NOMO-1 treated with dmso at 0.1 percent for 144 hours (cell line): ENCODE measurements at regions not wholly inside any gene's neighbourhood (a gene's known extent, or its start where the extent isn't known, plus 50 kb on each side); places are given as distances from the start of the nearest gene placed in this dataset.

Experiments used
- DNase-seq: peaks from one replicate; lab custom pipeline; 2025; ENCODE audit not compliant: unreplicated experiment; lab: John Stamatoyannopoulos, UW

DNA sequence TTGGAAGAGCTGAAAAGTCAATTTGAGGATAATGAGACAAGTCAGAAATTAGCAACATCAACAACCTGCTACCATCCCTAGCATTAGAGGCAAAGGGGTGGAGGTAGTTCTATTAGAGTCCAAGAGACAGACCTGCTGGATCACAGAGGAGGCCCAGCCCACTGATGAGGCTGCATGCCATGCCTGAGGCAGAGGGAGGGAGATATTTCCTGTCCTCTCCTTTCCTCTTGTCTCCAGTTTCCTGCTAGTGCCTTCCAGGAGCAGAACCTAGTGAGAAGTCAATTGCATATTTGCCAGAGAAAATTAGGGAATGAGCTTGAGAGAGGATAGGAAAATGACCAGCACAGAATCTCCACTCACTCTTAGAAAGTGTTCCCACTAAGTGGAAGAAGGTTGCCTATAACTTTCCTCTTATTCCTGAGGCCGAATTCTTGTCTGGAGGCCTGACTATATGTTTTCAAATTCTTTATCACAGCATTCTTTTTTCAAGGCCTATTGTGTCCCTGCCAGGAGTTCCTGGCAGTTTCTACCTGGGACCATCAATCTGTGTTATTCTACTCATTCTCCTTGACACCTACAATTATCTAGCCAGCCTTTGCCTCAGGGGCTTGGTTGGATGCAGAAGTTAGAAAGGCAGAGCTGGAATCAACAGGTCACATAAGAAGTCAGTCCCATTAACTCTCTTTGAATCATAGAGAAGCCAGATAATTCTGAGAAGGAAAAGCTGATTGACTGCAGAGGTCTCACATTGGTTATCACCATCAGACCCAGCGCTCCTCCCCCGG is 121.9 kb downstream of the EMP1 start:
- no peak for DNase-seq

DNA sequence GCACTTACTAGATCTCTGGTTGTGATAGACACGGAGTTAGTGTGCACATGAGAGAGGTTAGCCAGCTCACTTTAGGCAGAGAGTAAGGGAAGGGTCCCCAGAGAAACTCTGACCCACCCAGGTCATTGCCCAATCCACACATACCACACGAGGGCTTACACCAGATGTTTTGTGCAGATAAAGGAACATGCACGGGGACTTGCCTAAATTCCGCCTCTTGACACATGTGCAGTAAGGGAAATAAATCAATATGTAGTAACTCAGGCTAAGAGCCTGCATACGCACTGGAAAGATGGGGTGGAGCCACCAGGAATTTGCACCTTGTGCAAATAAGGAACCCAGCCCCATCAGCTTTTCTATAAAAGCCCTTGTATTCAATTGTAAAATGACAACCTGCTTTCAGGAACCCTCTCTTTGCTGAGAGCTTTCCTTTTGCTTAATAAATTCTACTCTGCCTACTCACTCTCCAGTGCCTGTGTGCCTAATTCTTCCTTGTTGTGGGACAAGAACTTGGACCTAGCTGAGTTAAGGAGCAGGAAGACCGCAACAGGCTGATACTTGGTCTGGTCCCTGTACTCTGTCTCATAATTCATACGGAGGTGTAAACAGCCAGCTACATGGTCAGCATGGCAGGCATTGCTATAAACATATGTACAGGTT is 120.2 kb downstream of the EMP1 start:
- DNase-seq = no peak

DNA sequence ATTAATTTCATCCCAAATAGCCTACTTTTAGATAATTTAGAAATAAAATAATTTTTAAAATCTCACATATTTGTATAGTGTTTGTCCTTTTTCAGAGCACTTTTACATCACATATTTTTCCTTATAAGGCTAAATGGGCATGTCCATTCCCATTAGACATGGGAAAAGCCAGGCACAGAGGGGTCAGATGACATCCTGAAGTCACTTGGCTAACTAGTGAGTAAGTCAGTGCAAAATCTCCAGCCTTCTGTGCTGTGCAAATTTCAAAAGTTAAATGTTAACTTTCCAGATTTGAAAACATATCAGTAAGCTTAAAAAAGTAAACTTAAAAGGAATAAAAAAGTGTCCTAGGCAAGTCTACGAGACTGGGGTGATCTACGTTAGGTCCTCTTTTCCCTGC is 117.4 kb downstream of the EMP1 start:
- DNase-seq = no peak

DNA sequence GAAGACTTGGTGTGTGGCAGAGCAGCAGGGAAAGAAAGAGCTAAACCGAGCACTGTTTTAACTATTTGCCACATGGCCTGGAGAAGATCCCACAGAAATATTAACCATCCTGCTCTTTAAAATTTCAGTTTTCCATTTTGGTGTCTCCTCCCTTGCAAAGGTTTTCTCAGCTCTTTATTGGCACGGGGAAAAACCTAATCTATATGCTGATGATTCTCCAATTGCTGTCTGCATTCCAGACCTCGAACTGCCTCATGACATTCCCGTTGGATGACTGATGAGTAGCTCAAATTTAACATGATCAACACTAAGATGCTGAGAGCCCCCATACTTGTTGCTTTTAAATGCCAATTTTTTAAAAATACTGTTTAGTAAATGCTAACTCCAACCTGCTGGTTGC is 115.0 kb downstream of the EMP1 start:
- DNase-seq = no peak

DNA sequence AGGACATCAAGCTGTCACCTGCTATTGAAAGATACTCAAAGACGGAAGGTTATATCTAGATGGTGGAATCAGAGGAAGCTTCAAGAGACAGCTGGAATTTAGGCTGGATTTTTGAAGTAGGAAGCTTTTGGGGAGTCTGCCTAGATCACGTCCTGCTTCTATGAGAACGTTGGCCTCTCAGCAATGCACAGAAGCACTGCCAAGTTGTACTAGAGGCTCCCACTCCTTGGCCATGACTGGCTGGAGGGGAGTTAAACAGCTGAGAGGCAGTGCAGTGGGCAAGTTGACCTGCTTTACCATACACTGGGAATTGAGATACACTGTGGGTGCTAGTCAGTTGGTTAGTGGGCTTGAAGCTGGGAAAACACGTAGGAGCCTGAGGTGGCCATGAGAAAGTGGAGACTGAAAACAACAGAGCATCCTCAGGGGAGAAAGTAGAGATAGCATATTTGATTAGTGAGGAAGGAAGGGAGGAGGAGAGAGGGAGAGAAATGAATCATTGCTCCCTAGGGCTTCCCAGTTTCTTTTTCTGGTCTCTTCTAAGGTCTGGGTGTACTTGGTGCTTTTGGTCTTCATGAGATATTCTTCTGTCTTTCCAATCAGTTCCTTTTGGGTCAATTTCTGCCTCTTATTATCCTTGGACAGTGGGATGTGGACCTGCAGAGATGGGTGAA is 110.8 kb downstream of the EMP1 start:
- no peak for DNase-seq

DNA sequence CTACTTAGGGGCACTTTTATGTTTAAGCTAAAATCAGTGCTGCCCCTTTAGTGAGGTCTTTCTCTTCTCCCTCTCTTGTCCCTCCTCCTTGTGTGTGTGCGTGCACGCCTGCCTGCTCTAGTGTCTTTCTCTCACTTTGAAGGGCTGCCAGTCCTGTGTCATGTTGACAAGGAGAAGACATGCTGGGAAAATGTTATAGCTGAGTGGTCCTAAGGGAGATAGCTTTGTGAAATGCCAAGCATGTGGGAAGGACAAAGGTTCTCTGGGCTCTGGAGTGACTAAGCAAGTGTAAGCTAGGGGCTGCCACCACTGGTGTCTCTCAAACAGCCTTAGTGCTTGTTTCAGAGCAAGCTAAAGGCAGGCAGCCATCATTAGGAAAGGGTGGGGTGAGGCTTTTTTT is 108.4 kb downstream of the EMP1 start:
- DNase-seq = no peak

DNA sequence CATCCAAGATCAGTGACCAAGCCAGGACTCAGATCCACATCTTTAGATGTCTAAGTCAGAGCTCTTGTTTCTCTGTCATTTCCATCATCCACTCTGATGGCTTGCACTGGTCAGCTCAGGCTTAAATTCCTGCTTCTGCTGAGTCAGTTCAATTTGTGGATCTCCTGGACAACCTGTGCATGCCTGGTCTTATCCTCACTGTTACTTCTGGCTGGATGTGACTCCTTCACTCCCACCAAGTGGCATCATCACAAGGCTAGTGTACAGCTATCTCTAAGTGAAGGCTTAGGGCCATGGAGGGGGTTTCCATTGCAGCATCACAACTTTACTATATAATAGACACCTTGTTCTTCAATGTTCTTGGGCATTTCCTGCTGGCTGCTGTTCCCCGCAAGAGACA is 102.9 kb downstream of the EMP1 start:
- no peak for DNase-seq

DNA sequence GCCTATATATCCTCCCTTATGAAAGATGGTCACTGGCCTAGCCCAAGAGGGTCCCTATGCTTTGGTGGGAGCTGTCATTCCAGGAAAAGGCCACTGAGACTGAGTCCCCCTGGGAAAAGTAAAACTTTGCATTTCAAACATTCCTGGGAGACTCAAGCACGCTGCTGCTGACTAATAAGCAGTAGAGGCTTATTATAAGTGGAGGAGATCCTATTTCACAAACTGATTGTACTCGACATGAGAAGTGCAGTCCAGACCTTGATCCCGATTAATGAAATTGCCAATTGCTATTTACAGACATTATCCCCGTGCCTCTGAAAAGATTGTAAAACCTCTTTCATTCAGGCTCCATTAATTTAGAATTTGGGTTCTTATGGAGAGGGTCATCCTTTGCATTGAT is 96.6 kb downstream of the EMP1 start:
- no peak for DNase-seq

DNA sequence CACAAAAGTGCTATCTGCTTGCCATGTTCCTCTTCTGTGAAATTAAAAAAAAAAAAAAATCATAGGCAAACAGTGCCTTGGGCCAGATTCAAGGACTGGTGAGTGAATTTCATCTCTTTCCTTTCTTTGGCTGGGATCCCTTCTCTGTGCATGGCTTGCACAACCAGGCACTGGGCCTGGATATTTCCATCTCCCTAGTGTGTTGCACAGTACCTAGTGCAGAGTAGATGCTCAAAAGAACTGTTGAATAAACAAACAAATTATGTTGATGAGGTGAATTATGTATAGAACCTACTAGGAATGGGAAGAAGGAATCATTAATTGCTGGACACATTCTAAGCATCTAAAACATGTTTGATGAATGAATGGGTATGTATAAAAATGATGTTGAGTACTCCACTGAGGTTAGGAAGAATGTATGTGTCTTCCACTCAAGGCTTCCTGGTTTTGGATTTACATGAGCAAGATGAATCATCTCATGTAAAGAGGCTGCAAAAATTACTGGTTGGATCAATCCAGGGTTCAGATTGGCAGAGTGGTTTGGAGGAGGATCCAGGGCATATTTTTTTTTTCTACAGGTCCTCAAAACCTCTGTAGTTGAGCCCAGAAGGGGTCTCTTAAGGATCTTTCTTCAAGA is 93.2 kb downstream of the EMP1 start:
- no peak for DNase-seq

DNA sequence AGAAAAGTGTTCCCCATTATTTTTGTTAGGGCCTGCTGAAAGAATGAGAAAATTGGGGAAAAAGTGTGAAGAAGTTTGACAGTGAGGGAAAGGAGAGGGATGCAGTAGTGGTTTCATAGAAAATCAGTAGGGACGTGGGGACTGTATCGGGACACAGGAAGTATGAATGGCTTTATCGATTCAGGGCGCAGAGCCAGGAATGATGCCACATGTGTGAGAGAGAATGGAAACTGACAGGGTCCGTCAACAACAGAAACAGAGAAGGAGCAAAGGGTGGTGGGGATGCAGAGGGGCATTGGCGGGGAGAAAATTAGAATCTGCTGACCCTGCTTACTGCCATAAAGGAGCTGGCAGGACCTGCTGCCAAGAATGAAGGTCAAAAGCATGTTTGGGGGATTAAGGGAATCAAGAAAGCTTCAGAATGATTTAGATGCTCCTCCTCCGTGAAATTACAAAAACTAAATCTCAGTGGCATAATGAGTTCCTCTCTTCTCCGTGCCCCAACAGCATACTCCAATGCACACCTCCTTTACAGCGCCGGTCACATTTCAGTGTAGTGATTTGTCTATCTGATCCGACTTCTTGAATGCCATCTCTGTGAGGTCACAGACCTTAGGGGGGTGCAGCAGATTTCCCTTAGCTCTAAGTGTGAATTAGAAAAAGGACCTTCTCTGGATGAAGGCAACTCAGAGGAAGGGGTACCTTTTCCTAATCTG is 92.6 kb downstream of the EMP1 start:
- DNase-seq = no peak

DNA sequence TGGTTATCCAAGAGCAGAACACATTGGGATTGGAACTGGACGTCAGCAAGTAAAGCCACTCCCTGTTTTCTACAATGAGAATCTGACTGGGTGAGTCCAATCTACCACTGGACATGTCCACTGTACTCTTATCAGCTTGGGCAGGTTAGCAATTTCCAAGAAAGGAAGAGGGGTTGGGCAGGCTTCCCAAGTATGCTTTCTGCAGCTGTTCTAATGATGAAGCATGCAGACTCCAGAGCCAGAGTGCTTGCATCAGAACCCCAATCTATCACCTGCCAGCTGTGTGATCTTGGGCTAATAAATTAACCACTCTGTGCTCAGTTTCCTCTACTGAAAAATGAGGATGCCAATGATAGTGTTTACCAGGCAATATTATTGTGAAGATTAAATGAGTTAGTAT is 92.0 kb downstream of the EMP1 start:
- no peak for DNase-seq

DNA sequence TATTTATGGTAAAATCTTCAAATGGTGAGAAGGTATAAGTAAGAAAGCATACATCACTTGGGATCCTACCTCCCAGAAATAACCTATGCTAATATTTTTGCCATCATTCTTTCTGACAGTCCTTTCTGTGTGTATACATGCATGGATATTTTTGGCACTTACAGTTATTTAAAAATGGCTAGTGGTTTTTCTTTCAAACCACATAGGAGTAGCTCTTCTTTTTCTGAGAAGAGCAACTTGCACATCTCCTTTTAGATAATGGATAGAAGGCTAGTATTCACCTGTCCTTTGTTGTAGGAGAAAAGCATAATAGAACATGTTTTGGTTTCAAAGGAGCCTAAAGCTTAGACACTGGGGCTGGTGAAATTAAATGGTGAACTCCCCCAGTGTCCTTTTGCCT is 87.3 kb downstream of the EMP1 start:
- no peak for DNase-seq

DNA sequence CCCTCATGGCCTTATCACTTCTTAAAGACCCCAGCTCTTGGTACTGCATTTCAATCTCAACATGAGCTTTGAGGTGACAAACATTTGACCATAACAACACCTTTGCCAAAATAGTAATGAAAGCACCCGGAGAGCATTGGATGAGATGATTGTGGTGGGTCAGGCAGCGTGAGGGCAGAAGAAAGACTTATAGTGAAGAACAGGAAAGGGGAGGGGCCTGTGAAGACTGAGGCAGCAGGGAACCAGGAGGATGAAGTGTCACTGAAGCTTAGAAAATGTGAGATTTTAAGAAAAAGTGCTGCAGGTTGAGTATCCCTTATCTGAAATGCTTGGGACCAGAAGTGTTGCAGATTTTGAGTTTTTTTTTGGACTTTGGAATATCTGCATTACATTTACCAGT is 86.3 kb downstream of the EMP1 start:
- no peak for DNase-seq

DNA sequence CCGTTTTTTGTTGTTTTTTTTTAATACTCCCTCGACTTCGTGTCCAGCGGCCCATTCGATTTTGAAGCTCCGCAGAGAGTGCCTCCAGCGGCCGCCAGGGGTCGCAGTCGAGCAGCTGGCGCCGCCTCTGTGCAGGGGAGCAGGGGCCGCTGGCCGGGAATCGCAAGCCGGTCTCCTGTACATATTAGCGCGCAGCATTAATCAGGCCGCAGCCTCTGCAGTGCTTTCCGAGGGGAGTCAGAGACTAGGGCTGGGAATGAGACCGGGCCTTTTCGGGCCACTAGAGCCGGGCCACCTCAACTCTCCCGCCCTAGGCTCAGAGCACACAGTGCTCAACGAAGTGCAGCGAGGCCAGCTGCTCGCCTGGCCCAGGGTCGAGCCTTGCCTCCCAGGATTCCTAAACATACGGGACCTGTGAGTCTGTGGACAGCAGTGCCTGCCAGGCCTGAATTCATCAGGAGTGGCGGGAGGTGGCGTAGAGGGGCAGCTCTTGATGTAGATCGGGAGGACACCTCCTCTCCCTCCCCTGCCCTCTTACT is 81.8 kb downstream of the EMP1 start:
- DNase-seq = no peak

DNA sequence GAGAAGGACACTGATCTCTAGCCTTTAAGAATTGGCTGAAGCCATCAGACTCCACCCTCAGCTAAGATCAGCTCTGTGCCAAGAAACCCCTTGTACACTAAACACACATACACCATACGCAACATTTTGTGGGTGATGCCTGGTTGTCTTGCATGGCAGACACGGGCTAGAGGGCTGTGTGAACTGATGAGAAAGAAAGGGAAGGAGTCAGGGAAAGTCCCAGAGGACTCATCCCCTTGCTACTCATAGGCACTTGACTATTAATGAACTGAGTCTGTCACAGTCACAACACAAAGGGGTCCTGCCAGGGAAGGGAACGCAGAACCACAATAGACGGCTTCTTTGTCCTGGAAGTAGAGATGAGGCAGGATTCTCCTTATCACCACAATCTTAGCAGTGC is 80.8 kb downstream of the EMP1 start:
- no peak for DNase-seq

DNA sequence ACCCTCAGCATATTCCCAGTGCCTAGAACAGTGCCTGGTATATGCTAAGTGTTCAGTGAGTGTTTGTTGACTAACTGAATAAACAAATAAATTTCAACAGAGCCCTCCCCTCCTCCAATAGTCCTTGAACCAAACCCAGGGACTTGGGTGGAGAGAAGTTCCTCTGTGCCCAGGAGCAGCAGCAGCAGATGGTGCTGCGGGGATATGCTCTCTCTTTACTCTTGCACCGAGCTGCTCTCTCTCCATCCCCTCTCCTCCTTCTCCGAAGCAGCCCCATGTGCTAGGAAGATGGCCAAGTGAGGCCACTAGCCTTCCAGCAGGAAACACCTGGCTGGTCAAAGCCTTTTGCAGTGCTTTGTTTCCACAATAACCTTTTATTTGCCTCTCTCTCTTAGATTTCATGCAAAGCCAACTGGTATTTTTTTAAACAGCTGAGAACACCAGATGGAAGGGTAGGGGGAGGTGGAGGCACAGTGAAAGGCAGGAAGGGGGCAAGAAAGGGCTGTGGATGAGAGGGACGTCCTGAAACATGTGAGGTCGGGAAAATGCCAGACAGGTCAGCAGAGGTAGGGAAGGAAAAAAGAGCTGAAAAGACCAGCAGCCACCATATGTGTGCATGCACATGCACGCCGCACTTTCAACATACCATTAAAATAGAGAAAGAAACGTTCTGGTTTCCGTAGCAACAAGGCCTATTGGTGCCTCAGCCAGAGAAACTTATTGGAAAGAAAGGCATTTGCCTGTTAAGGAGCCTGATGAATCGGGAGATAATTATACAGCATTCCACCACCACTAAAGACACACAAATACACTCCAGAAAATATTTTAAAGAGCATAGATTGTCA is 78.9 kb downstream of the EMP1 start:
- DNase-seq = no peak

DNA sequence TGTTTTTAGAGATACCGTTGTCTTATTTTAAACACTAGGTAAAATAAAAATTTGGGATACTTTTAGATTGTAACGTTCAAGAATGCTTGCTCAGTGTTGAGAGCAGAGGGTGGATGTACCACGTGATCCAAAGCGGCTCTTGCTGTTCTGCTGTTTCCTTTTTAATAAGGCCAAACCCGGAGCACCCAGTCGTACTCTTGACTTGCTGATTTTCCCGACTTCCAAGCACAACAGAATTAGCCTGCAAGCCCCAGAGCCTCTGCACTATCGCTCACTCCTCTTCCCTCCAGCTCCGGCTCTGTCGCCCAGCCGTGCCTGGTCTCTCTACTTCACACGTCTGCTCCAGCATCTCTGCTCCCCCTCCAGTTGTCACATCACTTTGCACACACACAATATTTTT is 77.3 kb downstream of the EMP1 start:
- no peak for DNase-seq

DNA sequence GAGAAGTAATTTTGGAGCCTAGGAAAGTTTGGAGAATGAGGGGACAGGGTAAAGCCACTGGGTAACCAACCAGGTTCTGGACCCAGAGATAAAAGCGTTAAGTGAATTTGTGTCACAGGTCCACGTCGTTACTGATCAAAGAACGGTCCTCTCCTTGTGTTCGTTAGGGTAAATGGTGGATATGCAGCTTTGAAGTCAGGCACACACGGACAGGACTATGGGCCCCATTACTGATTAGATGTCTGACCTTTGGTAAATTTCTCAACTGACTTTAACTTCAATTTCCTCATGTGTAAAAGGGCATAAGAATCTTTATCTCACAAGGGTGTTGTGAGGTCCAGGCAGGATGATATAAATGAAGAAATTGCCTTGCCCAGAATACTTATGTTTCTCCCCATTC is 76.6 kb downstream of the EMP1 start:
- no peak for DNase-seq

DNA sequence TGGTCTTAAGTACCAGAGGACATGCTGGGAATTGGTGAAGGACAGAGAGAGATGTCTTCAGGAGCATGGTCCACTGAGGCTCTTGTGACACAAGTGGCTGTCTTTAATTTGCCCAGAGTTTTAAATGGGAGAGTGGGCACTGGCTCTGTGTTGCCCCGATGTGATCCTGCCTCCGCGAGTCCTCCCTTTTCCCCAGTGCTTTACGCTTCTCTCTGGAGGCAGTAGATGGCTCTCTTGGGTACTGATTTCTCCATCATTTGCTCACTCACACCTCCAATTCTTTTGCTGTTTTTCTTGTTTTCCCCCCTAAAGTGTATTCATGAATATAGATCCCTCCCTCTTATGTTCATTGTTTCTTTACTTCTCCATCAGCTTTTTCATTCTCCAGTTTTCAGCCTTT is 74.3 kb downstream of the EMP1 start:
- no peak for DNase-seq
